ENCODE measurements at regions not wholly inside any gene's neighbourhood (a gene's known extent, or its start where the extent isn't known, plus 50 kb on each side); places are given as distances from the start of the nearest gene placed in this dataset.

DNA sequence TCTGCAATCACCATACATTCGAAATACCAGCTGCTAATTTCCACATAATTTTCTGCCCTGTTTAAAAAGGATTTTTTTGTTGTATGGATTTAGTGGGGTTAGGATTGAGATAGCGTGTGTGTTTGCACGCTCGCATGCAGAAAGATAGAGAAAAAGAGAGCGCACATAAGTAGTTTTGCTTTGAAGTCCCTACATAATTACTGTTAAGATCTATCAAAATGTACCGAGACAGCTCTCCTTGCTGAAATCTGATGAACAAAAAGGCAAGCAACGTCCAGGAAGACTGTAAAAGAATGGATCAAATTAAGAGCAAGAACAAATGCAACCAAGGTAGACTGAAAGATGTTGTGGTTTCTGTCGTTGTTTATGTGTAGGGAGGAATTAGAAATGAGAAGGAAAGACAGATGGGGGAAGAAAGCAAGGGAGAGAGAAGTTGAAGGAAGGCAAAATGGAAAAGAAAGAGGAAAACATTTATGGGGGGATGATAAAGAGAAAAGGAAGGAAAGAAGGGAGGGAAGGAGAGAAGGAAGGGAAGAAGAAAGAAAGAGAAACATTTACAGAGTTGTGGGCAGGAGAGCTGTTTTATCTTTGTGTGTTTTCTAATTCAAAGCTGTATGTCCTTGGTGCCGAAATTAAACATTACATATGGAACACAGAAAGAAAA is 522.3 kb downstream of the MED13L start:
- H3K9me3 Mint-ChIP-seq: no peaks in the 10 kb centered on the region
- H3K36me3 Mint-ChIP-seq (ENCODE audit: low read depth): no peaks in the 10 kb centered on the region
- no peak for DNase-seq
- H3K27me3 Mint-ChIP-seq (ENCODE audit: insufficient read depth): no peaks in the 10 kb centered on the region
- H3K27ac Mint-ChIP-seq: peak overlapping the region; percentile 98
- H3K4me3 Mint-ChIP-seq: peak overlapping the region; percentile 90
- TF ChIP-seq, protein P1, sequence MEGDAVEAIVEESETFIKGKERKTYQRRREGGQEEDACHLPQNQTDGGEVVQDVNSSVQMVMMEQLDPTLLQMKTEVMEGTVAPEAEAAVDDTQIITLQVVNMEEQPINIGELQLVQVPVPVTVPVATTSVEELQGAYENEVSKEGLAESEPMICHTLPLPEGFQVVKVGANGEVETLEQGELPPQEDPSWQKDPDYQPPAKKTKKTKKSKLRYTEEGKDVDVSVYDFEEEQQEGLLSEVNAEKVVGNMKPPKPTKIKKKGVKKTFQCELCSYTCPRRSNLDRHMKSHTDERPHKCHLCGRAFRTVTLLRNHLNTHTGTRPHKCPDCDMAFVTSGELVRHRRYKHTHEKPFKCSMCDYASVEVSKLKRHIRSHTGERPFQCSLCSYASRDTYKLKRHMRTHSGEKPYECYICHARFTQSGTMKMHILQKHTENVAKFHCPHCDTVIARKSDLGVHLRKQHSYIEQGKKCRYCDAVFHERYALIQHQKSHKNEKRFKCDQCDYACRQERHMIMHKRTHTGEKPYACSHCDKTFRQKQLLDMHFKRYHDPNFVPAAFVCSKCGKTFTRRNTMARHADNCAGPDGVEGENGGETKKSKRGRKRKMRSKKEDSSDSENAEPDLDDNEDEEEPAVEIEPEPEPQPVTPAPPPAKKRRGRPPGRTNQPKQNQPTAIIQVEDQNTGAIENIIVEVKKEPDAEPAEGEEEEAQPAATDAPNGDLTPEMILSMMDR (IDR thresholded peaks at IDR 0.05): no peak
- peaks cover 84% of the 10 kb centered on the region for H3K4me1 Mint-ChIP-seq (ENCODE audit: low read depth)

DNA sequence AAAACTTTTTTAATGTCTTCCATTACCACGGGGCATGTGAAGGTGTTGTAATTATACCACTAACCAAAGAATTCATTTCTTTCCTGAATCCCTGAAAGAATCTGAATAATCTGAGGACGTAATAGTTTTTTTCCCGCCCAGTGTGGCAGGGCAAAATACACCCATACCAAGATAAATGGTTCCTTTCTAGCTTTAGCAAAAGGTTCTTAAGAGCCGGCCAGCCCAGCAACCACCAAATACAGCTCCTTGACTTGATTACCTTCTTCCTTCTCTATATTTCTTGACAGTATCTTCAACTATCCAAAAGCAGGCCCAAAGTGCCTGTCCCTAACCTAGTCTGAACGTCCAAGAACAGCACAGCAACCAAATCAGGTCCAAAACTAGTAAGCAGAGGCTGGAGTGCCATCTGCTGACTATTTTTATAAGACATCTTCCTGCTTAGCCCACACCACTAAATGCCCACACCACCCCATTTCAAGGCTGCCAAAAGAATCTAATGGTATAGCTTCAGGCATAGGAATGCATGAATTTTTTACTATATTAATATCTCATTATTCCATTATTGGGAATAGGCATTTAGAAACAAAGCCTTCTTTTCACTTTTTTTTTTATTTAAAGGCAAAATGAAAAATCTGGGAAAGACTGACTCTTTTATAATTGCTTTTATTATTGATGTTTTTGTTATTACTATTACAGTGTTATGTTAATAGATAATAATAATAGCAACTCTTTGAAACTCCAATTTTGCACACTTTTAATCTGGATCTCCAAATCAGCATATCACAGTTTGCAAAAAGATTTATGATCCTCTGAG is 524.4 kb downstream of the MED13L start:
- Mint-ChIP-seq H3K27ac (peak overlapping the region; percentile 98), H3K36me3 (ENCODE audit: low read depth) (no peaks in the 10 kb centered on the region), H3K27me3 (ENCODE audit: insufficient read depth) (no peaks in the 10 kb centered on the region), H3K4me1 (ENCODE audit: low read depth) (peaks cover 81% of the 10 kb centered on the region), H3K9me3 (no peaks in the 10 kb centered on the region), H3K4me3 (peak overlapping the region; percentile 90)
- DNase-seq: peak; percentile 87
- TF ChIP-seq, protein P1 (IDR thresholded peaks at IDR 0.05): peak; percentile 85

DNA sequence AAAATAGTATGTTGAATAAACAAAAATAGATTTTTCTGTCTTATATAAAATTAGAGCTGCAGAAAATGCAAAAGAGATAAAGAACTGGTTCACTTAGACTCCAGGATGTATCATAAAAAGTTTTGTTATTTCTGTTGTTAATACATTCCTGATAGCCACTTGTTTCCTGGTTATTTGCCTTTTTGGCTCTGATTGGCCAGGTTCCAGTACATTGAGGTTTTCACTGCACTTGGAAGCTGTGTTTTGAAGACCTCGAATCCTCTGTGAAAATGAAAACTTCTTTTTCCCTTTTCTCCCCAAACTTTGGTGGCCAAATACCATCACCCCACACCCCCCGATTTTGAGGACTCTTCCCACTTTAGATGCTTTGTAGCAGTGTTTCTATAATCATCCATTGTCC is 525.3 kb downstream of the MED13L start:
- TF ChIP-seq, protein P1 (IDR thresholded peaks at IDR 0.05): no peak
- Mint-ChIP-seq H3K4me1 (ENCODE audit: low read depth) (peaks cover 71% of the 10 kb centered on the region), H3K9me3 (no peaks in the 10 kb centered on the region), H3K27ac (peak overlapping the region; percentile 17), H3K4me3 (peak overlapping the region; percentile 35), H3K27me3 (ENCODE audit: insufficient read depth) (no peaks in the 10 kb centered on the region), H3K36me3 (ENCODE audit: low read depth) (no peaks in the 10 kb centered on the region)
- DNase-seq: no peak

DNA sequence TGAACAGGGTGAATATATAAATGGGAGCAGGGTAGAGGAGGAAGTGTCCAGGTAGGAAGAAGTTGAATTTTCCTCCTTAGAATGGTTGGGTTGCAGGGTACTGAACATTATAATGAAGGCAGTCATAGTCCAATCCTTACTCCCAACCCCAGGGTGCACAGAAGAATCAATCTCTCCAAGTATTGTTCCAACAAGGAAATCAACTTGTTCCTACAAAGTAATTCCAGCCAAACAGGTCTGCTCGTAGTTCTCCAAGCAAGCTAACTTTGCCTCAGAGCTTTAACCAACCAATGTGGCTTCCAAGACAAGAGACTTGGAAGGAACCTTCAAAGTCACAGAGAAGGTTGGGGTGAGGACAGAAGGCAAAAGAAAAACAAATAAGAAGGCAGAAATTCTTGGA is 527.2 kb downstream of the MED13L start:
- TF ChIP-seq, protein P1 (IDR thresholded peaks at IDR 0.05): no peak
- DNase-seq: no peak
- Mint-ChIP-seq H3K4me3 (no peak overlapping the region), H3K4me1 (ENCODE audit: low read depth) (peaks cover 53% of the 10 kb centered on the region), H3K27ac (no peak overlapping the region), H3K9me3 (no peaks in the 10 kb centered on the region), H3K27me3 (ENCODE audit: insufficient read depth) (no peaks in the 10 kb centered on the region), H3K36me3 (ENCODE audit: low read depth) (no peaks in the 10 kb centered on the region)

DNA sequence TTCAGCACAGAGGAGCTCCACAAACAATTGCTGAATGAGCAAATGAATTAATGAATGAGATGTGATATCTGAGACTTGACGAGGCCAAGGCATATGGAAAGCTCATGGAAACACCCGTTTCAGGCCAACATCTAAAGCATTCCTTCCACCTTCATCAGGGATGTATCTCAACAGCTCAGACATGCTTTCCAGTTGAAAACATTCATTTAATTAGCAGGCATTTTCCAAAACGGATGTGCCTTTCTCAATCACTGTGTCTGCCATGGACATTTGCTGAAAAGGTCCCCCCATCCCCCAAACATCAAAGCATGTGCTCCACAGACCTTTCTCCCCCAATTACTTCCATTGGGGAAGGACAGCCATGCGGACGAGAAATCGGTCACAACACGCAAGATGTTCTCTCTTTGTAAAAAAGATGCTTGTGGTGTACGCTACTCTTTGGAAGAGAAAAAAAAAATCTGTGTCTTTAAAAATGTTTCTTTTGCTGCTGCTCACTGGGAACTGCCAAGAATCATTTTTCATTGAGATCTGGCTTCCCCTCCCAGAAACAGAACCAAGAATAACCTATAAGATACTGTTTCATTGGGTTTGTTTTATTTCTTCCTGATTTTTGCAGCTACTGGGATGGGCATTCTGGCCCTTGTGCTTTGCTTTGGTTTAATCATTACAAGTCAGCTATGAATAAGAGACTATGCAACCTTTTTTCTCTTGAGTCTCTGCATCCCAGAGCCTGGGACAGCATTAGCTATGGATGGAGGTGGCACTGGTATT is 528.2 kb downstream of the MED13L start:
- peak overlapping the region; percentile 57; the same call in 1 of the 2 replicates for H3K27ac Mint-ChIP-seq
- H3K36me3 Mint-ChIP-seq (ENCODE audit: low read depth): no peaks in the 10 kb centered on the region
- no peaks in the 10 kb centered on the region for H3K27me3 Mint-ChIP-seq (ENCODE audit: insufficient read depth)
- DNase-seq: no peak
- TF ChIP-seq, protein P1 (IDR thresholded peaks at IDR 0.05): no peak
- H3K9me3 Mint-ChIP-seq: no peaks in the 10 kb centered on the region
- H3K4me1 Mint-ChIP-seq (ENCODE audit: low read depth): peaks cover 42% of the 10 kb centered on the region
- peak overlapping the region; percentile 49 for H3K4me3 Mint-ChIP-seq
